Neural crest cell (in vitro differentiated cells): ENCODE measurements at regions not wholly inside any gene's neighbourhood (a gene's known extent, or its start where the extent isn't known, plus 50 kb on each side); places are given as distances from the start of the nearest gene placed in this dataset.

ENCODE experiments used
- DNase-seq: peaks from one replicate; pipeline ENCODE4 v3.0.0; 2021; ENCODE audit warnings: low read depth, mixed read lengths, low spot score
- H3K27ac Mint-ChIP-seq: one replicate; pipeline ENCODE4 v1.8.0; 2021; ENCODE audit warnings: mild to moderate bottlenecking, mixed read lengths; ENCODE audit not compliant: unreplicated experiment
- H3K27me3 Mint-ChIP-seq: 2 replicates; pipeline ENCODE4 v1.8.0; 2021; ENCODE audit warnings: low read depth, mild to moderate bottlenecking, mixed read lengths
- H3K36me3 Mint-ChIP-seq: 2 replicates; pipeline ENCODE4 v1.8.0; 2021; ENCODE audit warnings: low read depth, mild to moderate bottlenecking, mixed read lengths
- H3K4me1 Mint-ChIP-seq: 2 replicates; pipeline ENCODE4 v1.8.0; 2021; ENCODE audit warnings: mixed read lengths
- H3K4me3 Mint-ChIP-seq: one replicate; pipeline ENCODE4 v1.8.0; 2021; ENCODE audit warnings: mild to moderate bottlenecking, mixed read lengths
- H3K9me3 Mint-ChIP-seq: 2 replicates; pipeline ENCODE4 v1.8.0; 2021; ENCODE audit warnings: mixed read lengths
- CTCF ChIP-seq: fragments of 200-600 bp; sonication (generic); conservative IDR thresholded peaks from 2 replicates; pipeline ENCODE4 v1.5.0; 2021; ENCODE audit warnings: antibody characterized with exemption, mild to moderate bottlenecking

DNA sequence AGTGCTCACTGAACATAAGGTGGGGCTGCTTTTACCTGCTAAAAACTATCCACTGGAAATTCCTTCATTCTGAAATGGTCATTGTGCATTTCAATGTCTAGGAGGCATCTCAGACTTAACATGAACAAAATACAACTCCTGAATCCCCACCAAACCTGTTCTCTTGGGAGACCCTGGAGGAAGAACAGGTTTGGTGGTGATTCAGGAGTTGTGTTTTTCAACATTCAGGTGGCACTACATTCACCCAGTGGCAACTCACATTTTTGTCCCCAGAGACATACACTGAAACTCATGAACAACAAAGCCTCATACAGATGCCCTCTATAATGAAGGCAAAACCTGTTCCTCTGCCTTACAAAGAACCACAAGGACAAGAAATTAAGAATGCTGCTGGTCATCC lies 64.3 kb upstream of the CYP2D6 start:
- H3K36me3 Mint-ChIP-seq, result no peaks in the 10 kb centered on the region
- no peaks in the 10 kb centered on the region for H3K27me3 Mint-ChIP-seq
- TF ChIP-seq CTCF, result no peak
- H3K9me3 Mint-ChIP-seq, result no peaks in the 10 kb centered on the region
- no peak for DNase-seq
- peaks cover 16% of the 10 kb centered on the region for H3K4me1 Mint-ChIP-seq
- H3K27ac Mint-ChIP-seq, result no peak overlapping the region
- no peak overlapping the region for H3K4me3 Mint-ChIP-seq

GRCh38 chr22:42194104-42194851 lies 63.7 kb upstream of the CYP2D6 start:
- H3K9me3 Mint-ChIP-seq, result no peaks in the 10 kb centered on the region
- H3K27me3 Mint-ChIP-seq, result no peaks in the 10 kb centered on the region
- no peaks in the 10 kb centered on the region for H3K36me3 Mint-ChIP-seq
- no peak for DNase-seq
- no peak overlapping the region for H3K27ac Mint-ChIP-seq
- no peak overlapping the region for H3K4me3 Mint-ChIP-seq
- TF ChIP-seq CTCF, result no peak
- peaks cover 16% of the 10 kb centered on the region for H3K4me1 Mint-ChIP-seq

DNA sequence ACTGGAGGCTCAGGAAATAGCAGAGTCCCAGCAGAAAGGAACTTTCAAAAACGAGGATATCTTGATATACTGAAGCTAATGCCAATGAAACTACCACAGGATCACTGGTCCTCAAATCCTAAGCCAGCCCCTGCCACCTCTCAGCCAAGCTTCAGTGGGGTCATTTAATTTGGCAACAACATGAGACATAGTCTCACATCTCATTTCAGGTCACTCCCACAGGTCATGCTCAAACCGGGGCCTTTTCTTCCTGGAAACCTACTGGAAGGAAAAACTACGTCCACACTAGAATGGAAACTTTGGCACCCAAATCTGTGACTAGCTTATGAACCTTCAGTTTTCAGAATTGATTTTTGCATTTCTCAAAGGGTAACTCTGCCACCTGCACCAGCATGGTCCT lies 61.9 kb upstream of the CYP2D6 start:
- Mint-ChIP-seq H3K9me3 (no peaks in the 10 kb centered on the region), H3K27ac (no peak overlapping the region), H3K4me3 (no peak overlapping the region), H3K4me1 (peaks cover 21% of the 10 kb centered on the region), H3K36me3 (no peaks in the 10 kb centered on the region), H3K27me3 (no peaks in the 10 kb centered on the region)
- DNase-seq, result no peak
- no peak for TF ChIP-seq CTCF

- H3K4me1 Mint-ChIP-seq, result peaks cover 23% of the 10 kb centered on the region
- no peak overlapping the region for H3K4me3 Mint-ChIP-seq
- no peak overlapping the region for H3K27ac Mint-ChIP-seq
- DNase-seq, result no peak
- no peaks in the 10 kb centered on the region for H3K36me3 Mint-ChIP-seq
- TF ChIP-seq CTCF, result no peak
- H3K9me3 Mint-ChIP-seq, result no peaks in the 10 kb centered on the region
- H3K27me3 Mint-ChIP-seq, result no peaks in the 10 kb centered on the region
Observed at GRCh38 chr22:42190274-42190673, 59.7 kb upstream of the CYP2D6 start.

DNA sequence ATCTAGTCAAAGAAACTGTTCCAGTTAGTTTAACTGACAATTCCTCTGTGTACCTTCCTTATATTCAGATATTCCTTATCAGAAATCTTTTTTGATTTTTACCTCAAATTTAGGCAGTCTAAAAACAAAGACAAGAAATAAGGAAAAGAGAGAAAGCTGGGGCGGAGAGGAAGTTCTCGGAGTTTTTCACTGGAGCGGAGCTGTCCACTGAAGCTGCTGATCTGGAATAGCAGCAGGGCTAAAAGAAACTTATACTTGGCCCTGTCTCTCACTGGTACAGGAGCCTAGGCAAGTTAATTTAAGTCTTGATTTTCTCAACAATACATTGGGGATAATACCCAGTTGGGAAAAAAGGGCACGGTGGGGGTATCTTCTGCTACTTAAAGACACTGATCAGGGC lies 59.2 kb upstream of the CYP2D6 start:
- no peak overlapping the region for H3K4me3 Mint-ChIP-seq
- no peak for TF ChIP-seq CTCF
- peaks cover 23% of the 10 kb centered on the region for H3K4me1 Mint-ChIP-seq
- no peak overlapping the region for H3K27ac Mint-ChIP-seq
- no peaks in the 10 kb centered on the region for H3K27me3 Mint-ChIP-seq
- no peaks in the 10 kb centered on the region for H3K9me3 Mint-ChIP-seq
- DNase-seq, result no peak
- no peaks in the 10 kb centered on the region for H3K36me3 Mint-ChIP-seq
